ENCODE measurements at regions not wholly inside any gene's neighbourhood (a gene's known extent, or its start where the extent isn't known, plus 50 kb on each side); places are given as distances from the start of the nearest gene placed in this dataset.

GRCh38 chr2:240292619-240293525 lies 142.6 kb upstream of the GPC1 start:
- Histone ChIP-seq H3K27ac (no peak overlapping the region), H3K36me3 (no peaks in the 10 kb centered on the region), H3K4me1 (peaks cover 9% of the 10 kb centered on the region), H4K20me1 (ENCODE audit: low read depth) (no peaks in the 10 kb centered on the region), H3F3A (ENCODE audit: low read depth) (no peaks in the 10 kb centered on the region), H2AFZ (replicated peaks) (no peak overlapping the region), H3K9me3 (ENCODE audit: low read depth) (no peaks in the 10 kb centered on the region), H3K9ac (no peak overlapping the region), H3K4me3 (no peak overlapping the region), H3K79me2 (ENCODE audit: low read depth) (no peaks in the 10 kb centered on the region), H3K27me3 (no peaks in the 10 kb centered on the region), H3K4me2 (no peak overlapping the region)
- no peak for DNase-seq (ENCODE audit: low spot score)
- Mint-ChIP-seq H3K36me3 (no peaks in the 10 kb centered on the region), H3K4me3 (no peak overlapping the region), H3K27me3 (ENCODE audit: insufficient read depth, low read depth) (peaks cover 9% of the 10 kb centered on the region), H3K27ac (no peak overlapping the region), H3K4me1 (peaks cover 31% of the 10 kb centered on the region), H3K9me3 (no peaks in the 10 kb centered on the region)
- no peak for TF ChIP-seq EZH2phosphoT487 (IDR thresholded peaks at IDR 0.05)
- no peak for TF ChIP-seq CTCF (IDR thresholded peaks at IDR 0.05)
- TF ChIP-seq EZH2 (IDR thresholded peaks at IDR 0.05): no peak

GRCh38 chr2:240293557-240294461 lies 141.7 kb upstream of the GPC1 start:
- H3K4me3 ChIP-seq: no peak overlapping the region
- no peak overlapping the region for H2AFZ ChIP-seq (replicated peaks)

GRCh38 chr2:240294514-240294913 lies 140.9 kb upstream of the GPC1 start:
- H3F3A ChIP-seq (ENCODE audit: low read depth): no peaks in the 10 kb centered on the region
- no peaks in the 10 kb centered on the region for H3K27me3 ChIP-seq
- no peak overlapping the region for H3K4me3 Mint-ChIP-seq
- no peak overlapping the region for H3K9ac ChIP-seq
- H3K27ac ChIP-seq: no peak overlapping the region
- H3K36me3 Mint-ChIP-seq: no peaks in the 10 kb centered on the region
- H3K4me1 ChIP-seq: peaks cover 9% of the 10 kb centered on the region
- no peaks in the 10 kb centered on the region for H3K36me3 ChIP-seq
- no peak overlapping the region for H3K4me2 ChIP-seq
- no peak overlapping the region for H2AFZ ChIP-seq (replicated peaks)
- H3K27ac Mint-ChIP-seq: peak overlapping the region; percentile 50
- TF ChIP-seq EZH2phosphoT487 (IDR thresholded peaks at IDR 0.05) (no peak), CTCF (IDR thresholded peaks at IDR 0.05) (no peak), EZH2 (IDR thresholded peaks at IDR 0.05) (no peak)
- no peak for DNase-seq (ENCODE audit: low spot score)
- H3K4me1 Mint-ChIP-seq: peaks cover 31% of the 10 kb centered on the region
- no peaks in the 10 kb centered on the region for H3K79me2 ChIP-seq (ENCODE audit: low read depth)
- H4K20me1 ChIP-seq (ENCODE audit: low read depth): no peaks in the 10 kb centered on the region
- peaks cover 9% of the 10 kb centered on the region for H3K27me3 Mint-ChIP-seq (ENCODE audit: insufficient read depth, low read depth)
- no peaks in the 10 kb centered on the region for H3K9me3 Mint-ChIP-seq
- no peak overlapping the region for H3K4me3 ChIP-seq
- H3K9me3 ChIP-seq (ENCODE audit: low read depth): no peaks in the 10 kb centered on the region

More at GRCh38 chr2:240293557-240294461, 141.7 kb upstream of the GPC1 start:
- H3K9ac ChIP-seq: no peak overlapping the region
- H3K4me1 Mint-ChIP-seq: peaks cover 31% of the 10 kb centered on the region
- no peaks in the 10 kb centered on the region for H4K20me1 ChIP-seq (ENCODE audit: low read depth)
- peaks cover 9% of the 10 kb centered on the region for H3K27me3 Mint-ChIP-seq (ENCODE audit: insufficient read depth, low read depth)
- H3K4me2 ChIP-seq: no peak overlapping the region
- no peak overlapping the region for H3K4me3 Mint-ChIP-seq
- H3K36me3 ChIP-seq: no peaks in the 10 kb centered on the region
- no peaks in the 10 kb centered on the region for H3K36me3 Mint-ChIP-seq
- no peaks in the 10 kb centered on the region for H3K79me2 ChIP-seq (ENCODE audit: low read depth)
- TF ChIP-seq EZH2phosphoT487 (IDR thresholded peaks at IDR 0.05) (no peak), EZH2 (IDR thresholded peaks at IDR 0.05) (no peak), CTCF (IDR thresholded peaks at IDR 0.05) (no peak)
- H3K9me3 ChIP-seq (ENCODE audit: low read depth): no peaks in the 10 kb centered on the region
- peaks cover 9% of the 10 kb centered on the region for H3K4me1 ChIP-seq
- H3K27ac Mint-ChIP-seq: no peak overlapping the region
- H3F3A ChIP-seq (ENCODE audit: low read depth): no peaks in the 10 kb centered on the region
- no peak overlapping the region for H3K27ac ChIP-seq
- no peaks in the 10 kb centered on the region for H3K27me3 ChIP-seq
- no peaks in the 10 kb centered on the region for H3K9me3 Mint-ChIP-seq
- DNase-seq (ENCODE audit: low spot score): peak; percentile 25
